ENCODE measurements at regions not wholly inside any gene's neighbourhood (a gene's known extent, or its start where the extent isn't known, plus 50 kb on each side); places are given as distances from the start of the nearest gene placed in this dataset.

DNA sequence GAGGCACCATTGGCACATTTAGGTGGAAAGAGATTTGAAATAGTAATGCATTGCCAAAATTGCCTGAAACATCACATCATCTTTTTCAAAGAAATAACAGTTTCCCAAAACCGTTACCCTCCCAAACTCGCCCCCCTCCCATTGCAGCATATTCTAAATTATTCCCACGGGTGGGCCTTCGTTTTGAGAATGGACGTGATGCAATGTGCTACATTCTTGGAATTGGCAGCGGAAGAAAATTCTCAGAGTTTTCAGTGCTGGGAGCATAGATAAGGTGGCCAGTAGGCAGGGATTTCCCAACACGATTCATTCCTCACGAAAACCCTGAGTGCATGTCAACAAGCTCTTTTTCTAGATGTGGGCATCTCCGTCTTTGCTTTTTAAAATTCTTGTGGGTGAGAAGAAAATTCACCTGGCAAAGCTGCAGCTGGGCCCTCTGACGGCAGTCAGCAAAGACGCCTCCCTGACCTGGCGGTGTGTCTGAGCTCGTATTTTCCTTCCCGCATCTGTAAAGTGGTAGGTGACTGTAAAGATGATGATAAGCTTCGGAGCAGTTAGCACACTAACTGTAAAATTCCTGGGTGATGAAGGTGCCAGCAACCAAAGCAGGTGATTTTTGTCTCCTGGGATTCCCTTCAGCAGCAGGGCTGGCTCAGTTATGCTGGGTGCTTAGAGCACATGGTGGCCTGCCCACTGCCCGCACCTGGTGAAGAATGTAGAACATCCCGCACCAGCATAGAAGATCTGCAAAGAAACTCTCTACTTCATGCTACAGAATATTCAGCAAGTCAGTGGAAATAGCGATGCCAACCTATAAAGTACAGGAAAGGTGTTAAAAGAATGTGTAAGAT is 141.9 kb upstream of the KLF6 start:
- TF ChIP-seq CTCF (IDR thresholded peaks at IDR 0.05; ENCODE audit: low read depth, low read length, poor library complexity, severe bottlenecking) (no peak), EZH2phosphoT487 (IDR thresholded peaks at IDR 0.05; ENCODE audit: borderline replicate concordance, low read length) (no peak)
